H4 (cell line): ENCODE measurements at regions not wholly inside any gene's neighbourhood (a gene's known extent, or its start where the extent isn't known, plus 50 kb on each side); places are given as distances from the start of the nearest gene placed in this dataset.

Experiments
- DNase-seq: peaks from one replicate; pipeline ENCODE4 v3.0.0-alpha.2; 2015; ENCODE audit warnings: low spot score

- DNase-seq: no peak
Observed at GRCh38 chr4:43345323-43345925, 452.9 kb downstream of the GRXCR1 start.

- DNase-seq: no peak
Observed at GRCh38 chr4:43348591-43348990, 456.1 kb downstream of the GRXCR1 start.

- no peak for DNase-seq
Observed at GRCh38 chr4:43351970-43352806, 459.7 kb downstream of the GRXCR1 start.

GRCh38 chr4:43352859-43353258 is 460.3 kb downstream of the GRXCR1 start:
- no peak for DNase-seq

GRCh38 chr4:43353552-43353951 is 461.0 kb downstream of the GRXCR1 start:
- DNase-seq: no peak

- no peak for DNase-seq
Observed at GRCh38 chr4:43356786-43357185, 464.3 kb downstream of the GRXCR1 start.

- no peak for DNase-seq
Observed at GRCh38 chr4:43357252-43357974, 464.9 kb downstream of the GRXCR1 start.

GRCh38 chr4:43360296-43360695 is 467.8 kb downstream of the GRXCR1 start:
- no peak for DNase-seq

- no peak for DNase-seq
Observed at GRCh38 chr4:43362875-43363636, 470.5 kb downstream of the GRXCR1 start.

GRCh38 chr4:43369036-43369594 is 476.6 kb downstream of the GRXCR1 start:
- DNase-seq: no peak

GRCh38 chr4:43373201-43373600 is 480.7 kb downstream of the GRXCR1 start:
- no peak for DNase-seq

GRCh38 chr4:43374216-43374751 is 481.8 kb downstream of the GRXCR1 start:
- no peak for DNase-seq

- no peak for DNase-seq
Observed at GRCh38 chr4:43379016-43379415, 486.5 kb downstream of the GRXCR1 start.

GRCh38 chr4:43380093-43380492 is 487.6 kb downstream of the GRXCR1 start:
- DNase-seq: no peak

- no peak for DNase-seq
Observed at GRCh38 chr4:43391069-43391468, 498.6 kb downstream of the GRXCR1 start.

- DNase-seq: no peak
Observed at GRCh38 chr4:43394976-43395375, 502.5 kb downstream of the GRXCR1 start.

GRCh38 chr4:43399726-43400125 is 507.2 kb downstream of the GRXCR1 start:
- no peak for DNase-seq

GRCh38 chr4:43402393-43402792 is 509.9 kb downstream of the GRXCR1 start:
- no peak for DNase-seq

- no peak for DNase-seq
Observed at GRCh38 chr4:43410636-43411035, 518.1 kb downstream of the GRXCR1 start.

- no peak for DNase-seq
Observed at GRCh38 chr4:43411226-43411625, 518.7 kb downstream of the GRXCR1 start.

- no peak for DNase-seq
Observed at GRCh38 chr4:43423276-43423675, 530.8 kb downstream of the GRXCR1 start.
